NT2/D1 (cell line): ENCODE measurements at regions not wholly inside any gene's neighbourhood (a gene's known extent, or its start where the extent isn't known, plus 50 kb on each side); places are given as distances from the start of the nearest gene placed in this dataset.

Source experiments
- SUZ12 ChIP-seq: IDR thresholded peaks from 2 replicates; pipeline ENCODE4 v1.6.1; 2011; ENCODE audit not compliant: insufficient read length, insufficient read depth; ENCODE audit errors: extremely low read depth
- YY1 ChIP-seq: IDR thresholded peaks from 2 replicates; pipeline ENCODE4 v1.6.1; 2011; ENCODE audit not compliant: insufficient read length, insufficient read depth
- ZNF274 ChIP-seq: IDR thresholded peaks from 2 replicates; pipeline ENCODE4 v1.6.1; 2011; ENCODE audit warnings: mild to moderate bottlenecking, low read depth, low read length

DNA sequence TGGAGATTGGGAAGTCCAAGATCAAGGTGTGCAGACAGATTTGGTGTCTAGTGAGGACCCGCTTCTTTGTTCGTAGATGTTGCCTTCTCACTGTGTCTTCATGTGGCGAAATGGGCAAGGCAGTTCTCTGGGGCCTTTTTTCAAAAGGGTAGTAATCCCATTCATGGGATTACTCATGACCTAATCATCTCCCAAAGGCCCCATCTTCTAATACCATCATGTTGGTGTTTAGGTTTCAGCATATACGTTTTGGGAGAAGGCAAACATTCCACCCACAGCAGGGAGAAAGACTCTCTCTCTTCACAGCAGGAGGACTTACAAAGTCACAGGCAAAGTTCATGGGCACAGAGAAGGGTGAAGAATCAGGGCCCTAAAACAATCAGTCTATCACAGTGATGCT lies 252.1 kb downstream of the RPLP1 start:
- TF ChIP-seq YY1 (no peak), ZNF274 (no peak), SUZ12 (no peak)
